Adrenal gland (tissue), 5 donors: ENCODE measurements at regions not wholly inside any gene's neighbourhood (a gene's known extent, or its start where the extent isn't known, plus 50 kb on each side); places are given as distances from the start of the nearest gene placed in this dataset.

ENCODE experiments used
- POLR2A ChIP-seq, 2 donors: fragments of 450-650 bp; IDR thresholded peaks; one replicate each; pipeline ENCODE4 v1.6.1; 2017; ENCODE audit warnings: antibody characterized with exemption in 2 of 2, mild to moderate bottlenecking in 2 of 2, moderate library complexity in 1 of 2
- TF ChIP-seq, protein P1 (sequence below), 6 experiments: fragments of 450-650 bp in 4 of 6; fragments of 200-600 bp in 2 of 6; sonication (generic) in 1 of 6; IDR thresholded peaks; 1 replicate in 5 of 6; 2 replicates in 1 of 6; pipeline versions ENCODE4 v1.5.1 to v1.8.0; 2016 to 2021; ENCODE audit warnings: antibody characterized with exemption in 6 of 6, mild to moderate bottlenecking in 2 of 6, moderate library complexity in 1 of 6
- donor health status: DM: no; HTN: no; CAD: no.

DNA sequence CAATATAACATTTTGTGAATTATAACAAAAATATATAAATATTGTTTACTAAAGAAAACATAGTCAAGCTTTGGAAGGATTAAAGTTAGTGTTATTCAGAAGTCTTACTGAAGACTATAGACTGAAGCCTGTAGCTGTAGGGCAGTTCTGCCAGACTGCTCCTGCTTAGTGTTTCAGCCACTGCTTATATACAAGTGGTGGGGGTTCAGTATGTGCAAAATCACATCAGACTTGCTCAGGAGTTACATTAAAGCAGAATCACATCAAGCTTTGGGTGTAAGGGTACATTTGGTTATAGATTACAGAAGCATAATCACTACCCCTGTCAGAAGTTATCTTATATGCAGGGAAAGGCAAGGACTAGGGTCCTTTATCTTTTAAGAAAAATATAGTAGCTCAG lies 653.8 kb downstream of the ANKRD7 start:
- TF ChIP-seq, protein P1, sequence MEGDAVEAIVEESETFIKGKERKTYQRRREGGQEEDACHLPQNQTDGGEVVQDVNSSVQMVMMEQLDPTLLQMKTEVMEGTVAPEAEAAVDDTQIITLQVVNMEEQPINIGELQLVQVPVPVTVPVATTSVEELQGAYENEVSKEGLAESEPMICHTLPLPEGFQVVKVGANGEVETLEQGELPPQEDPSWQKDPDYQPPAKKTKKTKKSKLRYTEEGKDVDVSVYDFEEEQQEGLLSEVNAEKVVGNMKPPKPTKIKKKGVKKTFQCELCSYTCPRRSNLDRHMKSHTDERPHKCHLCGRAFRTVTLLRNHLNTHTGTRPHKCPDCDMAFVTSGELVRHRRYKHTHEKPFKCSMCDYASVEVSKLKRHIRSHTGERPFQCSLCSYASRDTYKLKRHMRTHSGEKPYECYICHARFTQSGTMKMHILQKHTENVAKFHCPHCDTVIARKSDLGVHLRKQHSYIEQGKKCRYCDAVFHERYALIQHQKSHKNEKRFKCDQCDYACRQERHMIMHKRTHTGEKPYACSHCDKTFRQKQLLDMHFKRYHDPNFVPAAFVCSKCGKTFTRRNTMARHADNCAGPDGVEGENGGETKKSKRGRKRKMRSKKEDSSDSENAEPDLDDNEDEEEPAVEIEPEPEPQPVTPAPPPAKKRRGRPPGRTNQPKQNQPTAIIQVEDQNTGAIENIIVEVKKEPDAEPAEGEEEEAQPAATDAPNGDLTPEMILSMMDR (IDR thresholded peaks at IDR 0.05): no peak
- no peak for TF ChIP-seq POLR2A (IDR thresholded peaks at IDR 0.05)
